GM12873 (cell line): ENCODE measurements at regions not wholly inside any gene's neighbourhood (a gene's known extent, or its start where the extent isn't known, plus 50 kb on each side); places are given as distances from the start of the nearest gene placed in this dataset.

Source experiments
- CTCF ChIP-seq: IDR thresholded peaks from 2 replicates; pipeline ENCODE4 v1.5.1; 2012; ENCODE audit warnings: low read depth, mild to moderate bottlenecking, moderate library complexity, low read length, control low read depth; ENCODE audit not compliant: insufficient read depth; ENCODE audit errors: missing control alignments

DNA sequence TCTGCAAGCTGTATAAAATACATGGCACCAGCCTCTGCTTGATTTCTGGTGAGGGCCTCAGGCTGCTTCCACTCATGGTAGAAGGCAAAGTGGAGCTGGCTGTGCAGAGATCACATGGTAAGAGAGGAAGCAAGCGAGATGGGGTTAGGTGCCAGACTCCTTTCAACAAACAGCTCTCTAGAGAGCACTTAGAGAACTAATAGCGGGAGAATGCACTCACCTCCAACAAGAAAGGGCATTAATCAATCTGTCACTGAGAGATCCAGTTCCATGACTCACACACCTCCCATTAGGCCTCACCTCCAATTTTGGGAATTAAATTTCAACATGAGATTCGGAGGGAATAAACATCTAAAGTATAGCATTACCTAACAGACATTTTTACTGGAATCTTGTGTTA lies 644.1 kb upstream of the ARRDC4 start:
- no peak for TF ChIP-seq CTCF

DNA sequence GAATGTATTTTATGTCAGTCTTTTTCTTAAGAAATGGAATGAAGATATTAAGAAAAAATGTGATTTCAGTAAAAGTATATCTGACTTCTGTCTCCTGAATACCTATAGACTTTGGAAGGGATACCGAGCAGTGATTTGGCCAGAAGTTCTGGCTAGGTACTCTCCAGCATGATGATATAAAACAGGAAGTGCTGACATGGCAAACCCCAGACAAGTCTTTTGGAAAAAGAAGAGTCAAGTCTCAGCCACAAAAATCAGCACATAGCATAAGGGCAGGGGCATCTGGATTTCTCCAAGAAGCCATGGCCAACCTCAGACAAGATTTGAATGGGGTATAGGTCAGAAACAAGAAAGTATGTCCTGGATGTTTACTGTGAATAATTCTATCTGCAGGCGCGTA lies 643.3 kb upstream of the ARRDC4 start:
- TF ChIP-seq CTCF: no peak

GRCh38 chr15:97319291-97319690 lies 641.2 kb upstream of the ARRDC4 start:
- no peak for TF ChIP-seq CTCF

- TF ChIP-seq CTCF: no peak
These were observed 614.3 kb upstream of the ARRDC4 start for GRCh38 chr15:97346221-97346620.

- no peak for TF ChIP-seq CTCF
These were observed 609.7 kb upstream of the ARRDC4 start for GRCh38 chr15:97350813-97351212.

DNA sequence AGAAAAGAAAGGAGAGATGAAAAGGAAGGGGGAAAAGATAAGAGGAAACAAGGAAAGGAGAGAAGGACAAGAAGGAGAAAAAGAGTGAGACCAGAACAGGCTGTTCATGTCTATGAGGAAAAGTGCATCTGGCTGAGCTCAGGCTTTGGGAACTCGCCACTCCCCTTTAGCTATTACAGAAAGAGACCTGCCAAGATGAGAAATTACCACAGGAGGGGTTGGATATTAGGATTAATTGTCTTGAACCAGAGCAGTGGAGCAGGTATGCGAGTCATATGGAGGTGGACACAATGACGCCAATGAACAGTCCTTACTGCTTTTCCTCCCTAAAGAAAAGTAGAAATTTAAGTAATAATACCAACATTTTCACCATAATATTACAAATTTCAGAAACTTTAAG lies 577.0 kb upstream of the ARRDC4 start:
- no peak for TF ChIP-seq CTCF

DNA sequence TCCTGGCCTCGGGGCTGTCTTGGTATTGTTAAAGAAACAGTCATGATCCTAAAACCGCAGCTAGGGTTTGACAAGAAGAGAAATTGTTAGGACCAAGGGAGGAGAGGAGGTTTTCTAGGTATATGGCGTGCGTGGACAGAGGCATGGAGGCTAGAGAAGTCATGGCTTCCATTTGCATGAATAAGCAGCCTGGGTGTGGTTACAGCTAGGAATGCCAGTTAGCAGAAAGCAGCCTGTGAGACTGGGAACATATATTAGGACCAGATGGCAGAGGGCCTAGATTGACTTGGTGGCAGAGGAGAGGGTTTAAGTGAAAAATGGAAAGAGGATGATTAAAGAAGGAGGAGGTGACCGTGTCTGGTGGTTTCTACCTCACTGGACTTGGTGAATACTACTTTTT lies 573.6 kb upstream of the ARRDC4 start:
- no peak for TF ChIP-seq CTCF

DNA sequence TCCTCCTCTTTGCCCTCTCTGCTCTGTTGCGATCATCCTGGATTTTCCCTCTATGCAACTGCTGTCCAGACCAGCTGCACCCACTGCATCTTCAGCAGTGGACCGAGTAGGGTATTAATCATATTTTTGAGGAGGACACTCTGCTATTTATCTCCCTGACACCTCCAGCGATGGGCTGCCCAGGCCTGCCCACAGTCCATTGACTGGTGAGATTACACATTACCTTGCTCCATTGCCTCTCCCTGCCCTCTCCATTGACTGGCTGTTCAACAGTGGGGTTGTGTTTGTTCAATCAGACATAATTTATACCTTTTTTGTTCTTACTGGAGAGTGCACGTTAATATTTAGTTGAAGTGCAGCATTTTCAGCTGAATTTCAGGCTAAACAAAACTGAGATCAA lies 559.3 kb upstream of the ARRDC4 start:
- TF ChIP-seq CTCF: no peak
